Stimulated activated CD8-positive, alpha-beta memory T cell treated with anti-CD3 and anti-CD28 coated beads, Interleukin-15, amount 100 ng/mL, for 24 hours (primary cell): ENCODE measurements at regions not wholly inside any gene's neighbourhood (a gene's known extent, or its start where the extent isn't known, plus 50 kb on each side); places are given as distances from the start of the nearest gene placed in this dataset.

Source experiments
- DNase-seq: peaks from one replicate; pipeline ENCODE4 v3.0.0-alpha.2; 2020; ENCODE audit warnings: low read depth

GRCh38 chr16:52103791-52104190 is 443.2 kb downstream of the TOX3 start:
- no peak for DNase-seq

- DNase-seq: no peak
These were observed 445.7 kb downstream of the TOX3 start for GRCh38 chr16:52101246-52101645.

GRCh38 chr16:52099382-52099781 is 447.6 kb downstream of the TOX3 start:
- DNase-seq: no peak

DNA sequence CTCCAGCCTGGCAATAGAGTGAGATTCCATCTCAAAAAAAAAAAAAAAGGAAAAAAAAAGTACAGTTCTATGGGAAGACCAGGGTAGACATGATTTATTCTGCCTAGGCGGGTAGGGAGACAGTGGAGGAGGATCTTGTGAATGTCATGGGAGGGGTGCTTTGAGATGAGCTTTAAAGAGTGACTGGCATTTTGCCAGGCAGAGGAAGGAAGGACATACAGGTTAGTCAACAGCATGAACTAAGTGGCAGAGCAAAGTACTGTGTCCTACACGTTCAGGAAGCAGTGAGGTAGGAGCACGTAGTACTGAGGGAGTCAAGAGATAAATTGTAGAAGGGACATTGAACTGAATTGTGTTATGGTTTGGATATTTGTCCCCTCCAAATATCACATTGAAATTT is 451.5 kb downstream of the TOX3 start:
- no peak for DNase-seq

GRCh38 chr16:52092126-52092525 is 454.8 kb downstream of the TOX3 start:
- no peak for DNase-seq

GRCh38 chr16:52090080-52090479 is 456.9 kb downstream of the TOX3 start:
- no peak for DNase-seq

- DNase-seq: no peak
These were observed 457.5 kb downstream of the TOX3 start for GRCh38 chr16:52089476-52089875.

- DNase-seq: no peak
These were observed 460.0 kb downstream of the TOX3 start for GRCh38 chr16:52086901-52087300.

DNA sequence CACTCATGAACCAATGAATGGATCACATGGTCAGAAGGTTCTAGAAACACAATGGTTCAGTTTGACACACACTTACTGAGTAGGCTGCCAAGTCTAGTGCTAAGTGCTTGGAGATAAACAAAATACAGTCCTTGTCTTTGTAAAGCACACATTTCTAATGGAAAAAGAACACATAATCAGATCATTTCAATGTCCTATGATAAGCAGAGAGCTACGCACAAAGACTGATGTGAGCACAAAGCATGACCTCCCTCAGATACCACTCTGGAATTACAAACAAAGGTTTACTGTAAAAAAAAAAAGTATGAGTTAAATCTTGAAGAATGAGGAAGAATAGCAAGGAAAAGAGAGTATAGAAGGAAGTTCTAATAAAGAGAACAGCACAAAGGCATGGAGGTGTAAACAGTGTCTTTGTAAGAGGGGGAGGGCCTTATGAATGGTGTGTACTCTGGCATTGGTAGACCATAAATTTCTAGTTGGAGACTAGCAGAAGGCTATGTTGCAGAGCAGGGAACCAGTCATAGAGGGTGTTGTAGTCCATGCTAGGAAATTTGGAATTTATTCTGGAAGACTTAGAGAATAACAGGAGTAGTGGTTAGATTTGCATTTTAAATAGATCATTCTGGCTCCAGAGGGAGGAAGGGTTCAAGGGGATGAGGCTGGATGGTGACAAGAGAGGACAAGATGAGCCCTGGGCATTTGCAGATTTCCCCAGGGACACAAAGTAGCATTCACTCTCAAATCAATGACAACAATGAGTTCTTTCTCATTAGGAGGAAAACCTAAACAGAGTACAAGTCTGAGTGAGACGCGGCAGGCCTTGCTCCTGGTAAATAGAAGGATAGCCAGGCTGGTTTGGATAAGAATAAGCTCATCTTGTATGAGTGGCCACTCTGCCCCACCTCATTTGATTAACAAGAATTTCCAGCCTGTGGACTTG is 468.0 kb downstream of the TOX3 start:
- DNase-seq: no peak

DNA sequence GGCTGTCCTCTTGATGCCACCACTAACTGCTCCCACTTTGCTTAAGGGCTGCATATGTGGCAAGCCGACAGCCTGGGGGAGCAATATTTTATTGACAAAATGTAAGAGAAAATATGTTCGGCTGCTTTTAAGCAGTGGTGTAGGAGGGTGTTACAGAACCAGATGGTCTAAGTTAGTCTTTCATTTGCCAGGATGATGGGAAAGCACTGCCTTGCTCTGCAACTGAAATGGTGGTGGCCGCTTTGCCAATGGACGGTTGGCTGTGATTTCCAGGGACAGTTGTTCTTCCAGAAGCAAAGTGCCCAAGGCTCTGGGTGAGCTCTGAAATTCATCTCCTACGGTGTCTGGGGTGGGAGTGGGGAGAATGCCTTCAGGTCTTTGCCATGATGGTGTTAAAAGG is 469.3 kb downstream of the TOX3 start:
- no peak for DNase-seq

DNA sequence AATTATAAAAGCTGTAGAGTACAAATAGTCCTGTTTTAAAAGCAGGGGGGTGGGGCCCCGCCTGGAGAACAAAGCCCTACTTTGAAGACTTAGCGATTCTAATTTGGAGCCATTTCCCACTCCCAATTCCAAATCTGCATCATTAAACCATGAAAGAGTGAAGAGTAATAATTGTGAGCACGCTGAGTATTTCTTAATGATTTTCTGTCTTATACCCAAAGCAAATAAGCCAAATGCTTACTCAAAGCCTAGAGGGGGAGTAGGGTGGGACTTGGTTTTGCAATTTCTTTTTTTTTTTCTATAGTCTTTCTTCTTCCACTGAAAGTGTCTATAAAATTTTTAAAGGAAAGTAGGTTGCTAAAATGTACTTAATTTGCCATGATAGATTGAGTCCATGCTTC is 470.1 kb downstream of the TOX3 start:
- DNase-seq: no peak

DNA sequence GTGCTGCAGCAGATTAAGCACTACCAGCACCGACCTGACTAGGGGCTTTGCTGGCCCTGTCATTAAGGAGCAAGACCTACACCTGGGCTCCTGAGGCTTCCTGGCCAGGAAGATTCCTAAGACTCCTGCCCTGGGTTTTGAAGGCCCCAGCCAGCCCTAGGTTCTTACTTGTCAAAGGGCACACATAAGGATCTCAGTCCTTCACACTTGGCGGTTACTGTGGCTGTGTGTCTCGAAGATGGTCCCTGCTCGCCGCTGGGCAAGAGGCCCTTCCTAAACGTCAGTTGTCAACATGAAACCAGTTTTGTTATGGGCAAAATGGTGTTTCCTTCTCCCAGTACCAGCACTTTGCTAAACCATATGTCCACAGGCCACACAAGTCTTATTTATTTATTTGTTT is 470.6 kb downstream of the TOX3 start:
- DNase-seq: no peak

DNA sequence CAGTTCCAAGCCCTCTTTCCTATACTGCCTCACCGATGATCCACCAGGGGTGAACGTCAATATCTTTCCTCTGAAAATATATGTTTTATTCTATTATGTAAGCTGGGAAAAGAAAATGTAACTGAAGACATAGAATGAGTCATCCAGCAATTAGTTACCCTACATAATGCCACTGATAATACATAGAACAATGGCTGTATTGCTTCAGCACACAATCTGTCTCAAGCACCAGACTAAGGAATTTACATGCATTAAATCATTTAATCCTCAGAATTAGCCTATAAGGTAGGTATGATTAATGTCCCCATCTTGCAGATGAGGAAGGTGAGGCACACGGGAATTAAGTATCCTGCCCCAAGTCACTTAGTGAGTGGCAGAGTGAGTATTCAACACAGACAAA is 472.8 kb downstream of the TOX3 start:
- DNase-seq: no peak

DNA sequence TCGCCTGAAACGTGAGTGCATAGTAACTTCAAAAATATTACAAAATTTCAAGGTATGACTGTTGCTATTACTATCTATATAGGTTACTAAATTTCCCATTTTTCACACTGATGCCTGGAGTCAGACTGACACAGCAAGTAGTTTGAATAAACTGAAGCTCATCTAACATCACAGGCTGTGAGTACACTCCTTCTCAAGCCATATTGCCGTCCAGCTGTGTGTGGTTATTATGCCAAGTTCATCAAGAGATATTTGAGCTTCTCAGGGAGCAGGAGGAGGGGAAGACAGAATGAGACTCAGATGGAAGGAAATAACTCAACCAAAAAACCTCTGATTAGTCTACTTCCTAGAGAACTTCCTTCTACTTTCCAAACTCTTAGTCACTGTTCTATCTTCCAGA is 473.9 kb downstream of the TOX3 start:
- DNase-seq: no peak

GRCh38 chr16:52071101-52071500 is 475.8 kb downstream of the TOX3 start:
- no peak for DNase-seq

DNA sequence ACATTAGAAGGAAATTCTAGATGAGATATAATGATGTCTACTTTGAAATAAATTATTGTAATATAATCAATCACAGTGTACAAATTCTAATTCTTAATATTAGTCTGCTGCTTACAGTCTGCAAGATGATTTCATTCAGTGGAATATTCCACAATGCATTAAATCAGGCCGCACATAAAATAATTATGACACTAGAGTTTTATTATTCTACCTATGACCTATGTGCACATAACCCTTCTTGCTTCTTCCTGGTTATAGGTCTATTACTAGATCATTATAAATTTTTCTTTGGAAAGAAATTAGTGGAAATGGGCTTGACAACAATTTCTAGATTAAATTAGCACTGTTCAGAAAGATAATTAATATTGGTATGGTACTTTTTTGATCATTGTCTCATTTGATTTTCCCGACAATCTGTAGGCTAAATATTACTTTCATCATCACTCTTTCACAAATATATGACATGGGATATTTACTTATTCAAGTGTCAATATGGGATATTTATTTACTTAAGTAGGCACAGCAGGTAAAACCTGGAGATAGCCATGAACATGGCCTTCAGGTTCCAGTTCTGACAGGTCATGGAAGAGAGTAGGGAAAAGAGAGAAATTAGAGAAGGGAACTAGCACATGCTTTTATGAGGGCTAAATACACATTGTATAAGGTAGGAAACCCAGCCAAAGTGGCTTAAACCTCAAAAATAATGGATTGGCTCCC is 476.4 kb downstream of the TOX3 start:
- DNase-seq: no peak

- no peak for DNase-seq
These were observed 477.1 kb downstream of the TOX3 start for GRCh38 chr16:52069866-52070265.

GRCh38 chr16:52068447-52069074 is 478.4 kb downstream of the TOX3 start:
- DNase-seq: no peak

GRCh38 chr16:52066962-52067361 is 480.0 kb downstream of the TOX3 start:
- DNase-seq: no peak

DNA sequence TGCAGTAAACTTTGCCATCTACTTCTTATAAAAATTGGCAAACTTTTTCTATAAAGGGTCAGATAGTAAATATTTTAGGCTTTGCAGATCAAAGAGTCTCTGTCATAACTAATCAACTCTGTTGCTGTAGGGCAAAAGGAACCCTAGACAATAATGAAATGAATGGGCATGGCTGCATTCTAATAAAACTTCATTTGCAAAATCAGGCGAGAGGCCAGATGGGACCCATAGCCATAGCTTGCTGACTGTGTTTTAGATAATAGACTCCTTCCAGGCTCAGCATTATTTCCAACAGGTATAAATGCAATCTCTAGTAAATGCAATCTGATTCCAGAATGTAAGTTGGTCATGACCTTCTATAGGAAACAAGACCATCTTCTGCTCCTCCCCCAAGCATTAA is 490.7 kb downstream of the TOX3 start:
- no peak for DNase-seq

GRCh38 chr16:52055381-52055780 is 491.6 kb downstream of the TOX3 start:
- no peak for DNase-seq

- no peak for DNase-seq
These were observed 492.6 kb downstream of the TOX3 start for GRCh38 chr16:52054326-52054725.

GRCh38 chr16:52052818-52053217 is 494.1 kb downstream of the TOX3 start:
- no peak for DNase-seq
